ENCODE measurements at regions not wholly inside any gene's neighbourhood (a gene's known extent, or its start where the extent isn't known, plus 50 kb on each side); places are given as distances from the start of the nearest gene placed in this dataset.
"Not testable (repeated sequence)": the region's sequence is repeated elsewhere in the genome, so short reads cannot be mapped to it uniquely, and the experiment has no call there.

DNA sequence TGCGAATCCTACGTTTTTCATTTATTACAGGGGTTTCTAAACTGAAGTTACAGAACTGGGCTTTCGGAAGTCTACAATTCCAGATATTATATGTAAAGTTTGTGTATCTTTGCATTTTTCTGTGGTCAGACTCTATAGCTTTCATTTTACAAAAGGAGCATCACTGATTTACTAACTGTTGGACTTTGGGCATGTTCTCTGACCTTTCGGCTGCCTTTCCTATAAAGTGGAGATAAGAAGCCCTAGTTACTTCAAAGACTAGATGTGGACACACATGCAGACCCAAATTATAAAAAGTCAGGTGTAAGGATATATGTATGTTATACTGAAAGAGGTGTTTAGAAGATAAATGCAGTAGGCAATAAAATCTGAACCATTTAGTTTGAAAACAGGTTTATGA lies 126.6 kb upstream of the PRKCQ start:
- Mint-ChIP-seq H3K4me3 (no peak overlapping the region), H3K36me3 (ENCODE audit: low read depth) (no peaks in the 10 kb centered on the region), H3K9me3 (no peaks in the 10 kb centered on the region), H3K27me3 (ENCODE audit: insufficient read depth) (no peaks in the 10 kb centered on the region), H3K27ac (no peak overlapping the region), H3K4me1 (no peaks in the 10 kb centered on the region)
- Histone ChIP-seq H3K9me3 (ENCODE audit: control insufficient read depth, low read length) (no peaks in the 10 kb centered on the region), H3K27me3 (ENCODE audit: control insufficient read depth, insufficient read depth, low read length, poor library complexity, severe bottlenecking) (no peaks in the 10 kb centered on the region), H3K4me3 (ENCODE audit: low read length) (no peak overlapping the region), H3K4me1 (ENCODE audit: control insufficient read depth, insufficient read depth, low read length) (no peaks in the 10 kb centered on the region), H3K27ac (ENCODE audit: low read depth, low read length) (no peak overlapping the region), H3K36me3 (ENCODE audit: control insufficient read depth, insufficient read depth, low read length) (no peaks in the 10 kb centered on the region), H3K9ac (ENCODE audit: extremely low read depth, low read length, poor library complexity, severe bottlenecking) (no peak overlapping the region)
- no peak for DNase-seq
- TF ChIP-seq, protein P1, sequence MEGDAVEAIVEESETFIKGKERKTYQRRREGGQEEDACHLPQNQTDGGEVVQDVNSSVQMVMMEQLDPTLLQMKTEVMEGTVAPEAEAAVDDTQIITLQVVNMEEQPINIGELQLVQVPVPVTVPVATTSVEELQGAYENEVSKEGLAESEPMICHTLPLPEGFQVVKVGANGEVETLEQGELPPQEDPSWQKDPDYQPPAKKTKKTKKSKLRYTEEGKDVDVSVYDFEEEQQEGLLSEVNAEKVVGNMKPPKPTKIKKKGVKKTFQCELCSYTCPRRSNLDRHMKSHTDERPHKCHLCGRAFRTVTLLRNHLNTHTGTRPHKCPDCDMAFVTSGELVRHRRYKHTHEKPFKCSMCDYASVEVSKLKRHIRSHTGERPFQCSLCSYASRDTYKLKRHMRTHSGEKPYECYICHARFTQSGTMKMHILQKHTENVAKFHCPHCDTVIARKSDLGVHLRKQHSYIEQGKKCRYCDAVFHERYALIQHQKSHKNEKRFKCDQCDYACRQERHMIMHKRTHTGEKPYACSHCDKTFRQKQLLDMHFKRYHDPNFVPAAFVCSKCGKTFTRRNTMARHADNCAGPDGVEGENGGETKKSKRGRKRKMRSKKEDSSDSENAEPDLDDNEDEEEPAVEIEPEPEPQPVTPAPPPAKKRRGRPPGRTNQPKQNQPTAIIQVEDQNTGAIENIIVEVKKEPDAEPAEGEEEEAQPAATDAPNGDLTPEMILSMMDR (conservative IDR thresholded peaks at IDR 0.05) = no peak
- WGBS, 2 experiments (ENCODE audit: insufficient coverage in 1 of 2, insufficient read length in 1 of 2) = 88 to 100% methylated on average over 2 to 3 of the region's 4 CpGs

DNA sequence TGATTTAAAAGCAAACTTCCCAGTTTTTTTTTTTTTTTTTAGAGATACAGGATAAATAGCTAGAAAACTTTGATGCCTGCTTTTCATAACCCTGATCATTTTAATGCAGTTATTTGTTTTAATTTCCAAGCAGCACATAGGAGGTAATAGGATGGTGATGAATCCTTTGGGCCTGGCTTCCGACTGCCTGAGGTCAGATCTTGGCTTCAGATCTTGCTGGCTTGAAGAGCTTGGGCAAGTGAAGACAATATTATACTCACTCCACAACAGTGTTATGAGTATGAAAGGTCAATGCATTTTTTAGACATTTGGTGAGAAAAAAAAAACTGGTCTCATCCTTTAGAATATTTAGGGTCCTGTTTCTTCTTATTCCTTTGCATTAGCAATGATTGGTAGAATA lies 124.8 kb upstream of the PRKCQ start:
- Mint-ChIP-seq H3K36me3 (ENCODE audit: low read depth) (no peaks in the 10 kb centered on the region), H3K27ac (no peak overlapping the region), H3K27me3 (ENCODE audit: insufficient read depth) (no peaks in the 10 kb centered on the region), H3K9me3 (no peaks in the 10 kb centered on the region), H3K4me3 (no peak overlapping the region), H3K4me1 (no peaks in the 10 kb centered on the region)
- no peak for DNase-seq
- no peak overlapping the region for H3K9ac ChIP-seq (ENCODE audit: extremely low read depth, low read length, poor library complexity, severe bottlenecking)
- WGBS, 2 experiments (ENCODE audit: insufficient coverage in 1 of 2, insufficient read length in 1 of 2) = 100% methylated on average over 1 of the region's 1 CpG; no CpG with 5 or more reads in 1 of the 2 experiments
- H3K4me1 ChIP-seq (ENCODE audit: control insufficient read depth, insufficient read depth, low read length) = no peaks in the 10 kb centered on the region
- H3K27me3 ChIP-seq (ENCODE audit: control insufficient read depth, insufficient read depth, low read length, poor library complexity, severe bottlenecking) = no peaks in the 10 kb centered on the region
- no peak overlapping the region for H3K27ac ChIP-seq (ENCODE audit: low read depth, low read length)
- no peak overlapping the region for H3K4me3 ChIP-seq (ENCODE audit: low read length)
- TF ChIP-seq, protein P1 (conservative IDR thresholded peaks at IDR 0.05) = no peak
- no peaks in the 10 kb centered on the region for H3K9me3 ChIP-seq (ENCODE audit: control insufficient read depth, low read length)
- H3K36me3 ChIP-seq (ENCODE audit: control insufficient read depth, insufficient read depth, low read length) = no peaks in the 10 kb centered on the region

GRCh38 chr10:6702833-6703232 lies 122.8 kb upstream of the PRKCQ start:
- H3K27ac Mint-ChIP-seq; H3K27me3 ChIP-seq (ENCODE audit: control insufficient read depth, insufficient read depth, low read length, poor library complexity, severe bottlenecking); H3K9me3 Mint-ChIP-seq; H3K36me3 ChIP-seq (ENCODE audit: control insufficient read depth, insufficient read depth, low read length); H3K4me1 Mint-ChIP-seq; H3K27me3 Mint-ChIP-seq (ENCODE audit: insufficient read depth); H3K36me3 Mint-ChIP-seq (ENCODE audit: low read depth); H3K4me1 ChIP-seq (ENCODE audit: control insufficient read depth, insufficient read depth, low read length); DNase-seq; H3K4me3 Mint-ChIP-seq; H3K27ac ChIP-seq (ENCODE audit: low read depth, low read length); H3K4me3 ChIP-seq (ENCODE audit: low read length); H3K9me3 ChIP-seq (ENCODE audit: control insufficient read depth, low read length); H3K9ac ChIP-seq (ENCODE audit: extremely low read depth, low read length, poor library complexity, severe bottlenecking): not testable (repeated sequence)
- WGBS, 2 experiments (ENCODE audit: insufficient coverage in 1 of 2, insufficient read length in 1 of 2) = 89 to 90% methylated on average over 1 to 2 of the region's 2 CpGs

DNA sequence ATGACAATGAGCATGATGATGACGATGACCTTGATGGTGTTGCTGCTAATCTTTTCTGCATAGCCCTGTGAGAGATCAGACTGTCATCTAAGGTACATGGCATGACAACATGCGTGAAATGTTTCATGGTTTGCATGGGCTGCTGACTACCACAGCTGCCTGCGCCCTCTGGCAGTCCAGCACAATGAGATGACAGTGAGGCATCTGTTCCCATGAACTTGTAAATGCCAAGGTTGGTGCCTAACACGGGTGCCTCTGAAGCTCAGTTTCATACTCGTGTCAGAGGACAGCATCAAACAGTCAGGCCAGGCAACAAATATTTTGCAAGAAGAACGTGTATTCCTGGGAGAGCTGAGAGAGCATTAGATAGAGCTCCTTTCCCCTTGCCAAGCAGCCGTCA lies 122.0 kb upstream of the PRKCQ start:
- H3K4me3 ChIP-seq (ENCODE audit: low read length) = no peak overlapping the region
- H3K4me1 ChIP-seq (ENCODE audit: control insufficient read depth, insufficient read depth, low read length) = no peaks in the 10 kb centered on the region
- DNase-seq = no peak
- 86 to 87% methylated on average over 7 of the region's 7 CpGs for WGBS, 2 experiments (ENCODE audit: insufficient coverage in 1 of 2, insufficient read length in 1 of 2)
- no peaks in the 10 kb centered on the region for H3K9me3 ChIP-seq (ENCODE audit: control insufficient read depth, low read length)
- Mint-ChIP-seq H3K9me3 (no peaks in the 10 kb centered on the region), H3K36me3 (ENCODE audit: low read depth) (no peaks in the 10 kb centered on the region), H3K4me3 (no peak overlapping the region), H3K27ac (no peak overlapping the region), H3K27me3 (ENCODE audit: insufficient read depth) (no peaks in the 10 kb centered on the region), H3K4me1 (peaks cover 5% of the 10 kb centered on the region)
- H3K27ac ChIP-seq (ENCODE audit: low read depth, low read length) = no peak overlapping the region
- no peaks in the 10 kb centered on the region for H3K36me3 ChIP-seq (ENCODE audit: control insufficient read depth, insufficient read depth, low read length)
- H3K9ac ChIP-seq (ENCODE audit: extremely low read depth, low read length, poor library complexity, severe bottlenecking) = no peak overlapping the region
- TF ChIP-seq, protein P1 (conservative IDR thresholded peaks at IDR 0.05) = no peak
- H3K27me3 ChIP-seq (ENCODE audit: control insufficient read depth, insufficient read depth, low read length, poor library complexity, severe bottlenecking) = no peaks in the 10 kb centered on the region

Measured in endodermal cell (in vitro differentiated cells).